GM18858 (cell line): ENCODE measurements at regions not wholly inside any gene's neighbourhood (a gene's known extent, or its start where the extent isn't known, plus 50 kb on each side); places are given as distances from the start of the nearest gene placed in this dataset.
A peak's percentile ranks its signal among the peaks of the same experiment; 100 is the strongest.

ENCODE experiments used
- ATAC-seq: cut with Tn5 transposase; IDR thresholded peaks from one replicate; pipeline ENCODE4 v1.9.1; 2021; ENCODE audit not compliant: unreplicated experiment

- peak; percentile 71 for ATAC-seq
Observed at GRCh38 chr7:97601931-97602457, 129.9 kb upstream of the TAC1 start.

GRCh38 chr7:97620495-97620894, 111.4 kb upstream of the TAC1 start:
- no peak for ATAC-seq

- peak; percentile 98 for ATAC-seq
Observed at GRCh38 chr7:97623333-97623732, 108.6 kb upstream of the TAC1 start.

- ATAC-seq: no peak
Observed at GRCh38 chr7:97630116-97630515, 101.8 kb upstream of the TAC1 start.

- ATAC-seq: no peak
Observed at GRCh38 chr7:97635622-97636021, 96.3 kb upstream of the TAC1 start.

GRCh38 chr7:97639036-97639435, 92.8 kb upstream of the TAC1 start:
- ATAC-seq: no peak

GRCh38 chr7:97659363-97660045, 72.4 kb upstream of the TAC1 start:
- no peak for ATAC-seq

GRCh38 chr7:97667359-97667758, 64.5 kb upstream of the TAC1 start:
- ATAC-seq: no peak

- no peak for ATAC-seq
Observed at GRCh38 chr7:97671571-97671970, 60.3 kb upstream of the TAC1 start.

- ATAC-seq: no peak
Observed at GRCh38 chr7:97680622-97681021, 51.3 kb upstream of the TAC1 start.
